Activated CD8-positive, alpha-beta memory T cell treated with anti-CD3 and anti-CD28 coated beads, Interleukin-2, amount 10 ng/mL, durations not matched to agents 7 days and 5 days (primary cell): ENCODE measurements at regions not wholly inside any gene's neighbourhood (a gene's known extent, or its start where the extent isn't known, plus 50 kb on each side); places are given as distances from the start of the nearest gene placed in this dataset.

ENCODE experiments used
- ATAC-seq: fragments of 150-1000 bp; cut with Tn5 transposase; one replicate; pipeline ENCODE4 v1.10.0; 2021; ENCODE audit warnings: moderate library complexity
- CTCF ChIA-PET: fragments of 350-600 bp; sonication (Branson Sonifier 250); formaldehyde crosslinking; loops from one replicate; lab custom pipeline; 2021; ENCODE audit warnings: antibody characterized with exemption; lab: Charles Lee
- DNase-seq: peaks from one replicate; pipeline ENCODE4 v3.0.0-alpha.2; 2020
- H3K27ac Mint-ChIP-seq: one replicate; pipeline ENCODE4 v1.8.0; 2021; ENCODE audit warnings: mild to moderate bottlenecking, mixed read lengths
- H3K27me3 Mint-ChIP-seq: one replicate; pipeline ENCODE4 v1.8.0; 2021; ENCODE audit warnings: mixed read lengths
- H3K36me3 Mint-ChIP-seq: one replicate; pipeline ENCODE4 v1.8.0; 2021; ENCODE audit warnings: mild to moderate bottlenecking, mixed read lengths
- H3K4me1 Mint-ChIP-seq: one replicate; pipeline ENCODE4 v1.8.0; 2021; ENCODE audit warnings: mixed read lengths
- H3K4me3 Mint-ChIP-seq: one replicate; pipeline ENCODE4 v1.8.0; 2021; ENCODE audit warnings: mild to moderate bottlenecking, moderate library complexity, mixed read lengths
- H3K9me3 Mint-ChIP-seq: one replicate; pipeline ENCODE4 v1.8.0; 2022; ENCODE audit warnings: low read depth, mixed read lengths

- Mint-ChIP-seq H3K27ac (no peak overlapping the region), H3K27me3 (no peaks in the 10 kb centered on the region), H3K36me3 (no peaks in the 10 kb centered on the region), H3K4me3 (no peak overlapping the region), H3K9me3 (no peaks in the 10 kb centered on the region), H3K4me1 (no peaks in the 10 kb centered on the region)
- ATAC-seq (no peak), DNase-seq (no peak)
- CTCF ChIA-PET = no interaction called here
Observed at GRCh38 chr5:152337484-152337883, 67.6 kb downstream of the NMUR2 start.

- no peaks in the 10 kb centered on the region for H3K9me3 Mint-ChIP-seq
- H3K27ac Mint-ChIP-seq = no peak overlapping the region
- CTCF ChIA-PET = interaction anchor here (1.0 kb wide), 1 partner anchor 14 kb away, joined by 4 read pairs; no protein-coding TSS in a partner anchor
- no peaks in the 10 kb centered on the region for H3K27me3 Mint-ChIP-seq
- ATAC-seq = no peak
- DNase-seq = no peak
- no peak overlapping the region for H3K4me3 Mint-ChIP-seq
- no peaks in the 10 kb centered on the region for H3K4me1 Mint-ChIP-seq
- H3K36me3 Mint-ChIP-seq = no peaks in the 10 kb centered on the region
Observed at GRCh38 chr5:152335461-152335860, 69.6 kb downstream of the NMUR2 start.

DNA sequence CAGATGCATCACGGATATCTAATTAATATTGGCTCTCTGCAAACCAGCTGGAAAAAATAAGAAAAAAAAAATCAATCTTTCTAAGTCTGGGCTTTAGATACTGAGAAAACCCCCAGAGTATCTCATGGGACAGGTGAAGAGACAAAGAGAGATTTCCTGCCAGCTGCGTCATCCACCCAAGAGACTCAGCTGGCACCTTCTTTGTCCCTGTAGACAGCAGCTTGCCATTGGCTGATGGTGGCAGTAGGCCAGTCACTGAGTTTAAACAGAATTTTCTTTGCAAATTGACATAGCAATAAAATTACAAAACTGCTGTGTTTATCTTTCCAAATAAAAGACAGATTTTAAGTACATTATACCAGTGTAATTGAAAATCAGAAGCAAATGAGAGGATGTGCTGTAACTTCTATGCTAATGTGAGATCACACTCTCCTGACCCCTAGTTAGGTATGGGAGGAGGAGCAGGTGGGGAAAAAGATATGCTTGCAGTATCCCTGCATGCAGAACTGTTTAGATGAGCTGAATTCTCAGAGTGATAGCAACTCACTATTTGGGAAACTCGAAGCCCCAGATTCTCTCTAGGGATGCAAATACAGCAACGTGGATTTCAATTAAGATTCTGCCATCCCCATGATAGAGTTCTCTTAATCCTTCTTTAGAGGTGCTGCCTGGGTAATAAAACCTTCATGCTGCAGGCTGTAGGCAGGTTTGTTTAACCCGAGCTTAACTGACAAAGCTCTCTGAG is 72.2 kb downstream of the NMUR2 start:
- DNase-seq = no peak
- ATAC-seq = no peak
- Mint-ChIP-seq H3K4me1 (no peaks in the 10 kb centered on the region), H3K27me3 (no peaks in the 10 kb centered on the region), H3K9me3 (no peaks in the 10 kb centered on the region), H3K4me3 (no peak overlapping the region), H3K27ac (no peak overlapping the region), H3K36me3 (no peaks in the 10 kb centered on the region)
- CTCF ChIA-PET = no interaction called here

DNA sequence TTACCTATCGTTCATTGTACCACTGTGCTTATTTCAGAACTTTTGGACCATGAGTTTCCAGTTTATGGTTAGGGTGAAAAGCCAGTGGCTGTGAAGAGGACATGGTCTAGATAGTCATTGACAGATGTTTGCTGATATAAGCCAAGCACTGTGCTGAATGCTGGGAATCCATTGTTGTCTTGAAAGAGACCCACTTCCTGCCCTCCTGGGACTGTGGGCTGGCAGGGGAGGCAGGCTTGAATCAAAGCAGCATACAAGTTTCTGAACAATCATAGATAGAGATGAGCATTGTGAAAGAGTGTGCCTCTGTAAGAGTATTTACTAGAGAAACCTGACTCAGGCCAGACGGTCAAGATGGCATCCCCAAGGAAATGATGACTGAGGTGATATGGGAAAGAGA is 73.4 kb downstream of the NMUR2 start:
- Mint-ChIP-seq H3K27me3 (no peaks in the 10 kb centered on the region), H3K36me3 (no peaks in the 10 kb centered on the region), H3K4me1 (no peaks in the 10 kb centered on the region), H3K4me3 (no peak overlapping the region), H3K9me3 (no peaks in the 10 kb centered on the region), H3K27ac (no peak overlapping the region)
- DNase-seq = no peak
- CTCF ChIA-PET = no interaction called here
- no peak for ATAC-seq

DNA sequence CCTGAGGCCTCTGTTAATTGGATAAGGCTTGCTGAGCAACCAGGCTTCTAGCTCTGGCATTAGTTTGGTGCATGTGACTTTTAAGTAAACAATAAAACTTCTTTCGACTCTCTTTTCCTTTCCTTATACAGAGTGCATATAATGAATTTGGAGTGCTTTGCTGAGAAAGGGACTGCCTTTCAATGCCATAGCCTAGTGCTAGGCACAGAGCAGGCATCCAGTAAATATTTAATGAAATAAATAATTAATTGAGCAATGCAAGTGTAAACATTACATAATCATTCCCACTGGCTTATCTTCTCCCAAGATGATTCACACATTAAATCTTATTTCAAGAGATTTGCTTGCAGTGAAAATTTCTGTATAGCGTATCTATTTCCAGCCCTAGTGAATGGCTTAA is 74.1 kb downstream of the NMUR2 start:
- Mint-ChIP-seq H3K36me3 (no peaks in the 10 kb centered on the region), H3K4me1 (no peaks in the 10 kb centered on the region), H3K9me3 (no peaks in the 10 kb centered on the region), H3K4me3 (no peak overlapping the region), H3K27ac (no peak overlapping the region), H3K27me3 (no peaks in the 10 kb centered on the region)
- DNase-seq = no peak
- CTCF ChIA-PET = no interaction called here
- ATAC-seq = no peak

DNA sequence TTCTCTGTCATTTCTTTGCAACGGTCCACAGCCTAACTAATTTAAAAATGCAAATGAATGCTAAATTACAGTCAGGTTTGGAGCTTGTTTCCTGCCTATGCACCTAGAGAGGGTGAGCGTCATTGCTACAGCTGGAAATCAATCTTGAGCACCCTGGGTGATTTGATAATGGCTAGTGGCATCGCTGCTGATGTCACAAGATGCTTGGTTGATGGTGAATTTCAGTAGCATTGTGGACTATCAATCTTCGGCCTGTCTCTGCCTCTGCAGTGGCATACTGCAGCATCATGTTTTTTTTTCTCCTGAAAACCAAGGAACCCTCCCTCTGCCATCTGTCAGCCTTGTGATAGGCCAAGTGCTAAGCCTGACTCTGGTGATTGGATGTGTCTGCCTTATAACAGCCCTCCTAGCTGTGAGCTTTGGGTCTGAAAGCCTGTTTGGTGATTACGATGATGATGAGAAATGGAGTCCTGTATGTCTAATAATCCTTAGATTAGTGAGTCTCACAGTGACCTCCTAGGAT is 75.3 kb downstream of the NMUR2 start:
- no peak for ATAC-seq
- no peak for DNase-seq
- Mint-ChIP-seq H3K9me3 (no peaks in the 10 kb centered on the region), H3K36me3 (no peaks in the 10 kb centered on the region), H3K27me3 (no peaks in the 10 kb centered on the region), H3K4me1 (no peaks in the 10 kb centered on the region), H3K4me3 (no peak overlapping the region), H3K27ac (no peak overlapping the region)
- CTCF ChIA-PET = no interaction called here

- DNase-seq = no peak
- H3K4me1 Mint-ChIP-seq = no peaks in the 10 kb centered on the region
- no peaks in the 10 kb centered on the region for H3K36me3 Mint-ChIP-seq
- no peak overlapping the region for H3K27ac Mint-ChIP-seq
- no peaks in the 10 kb centered on the region for H3K9me3 Mint-ChIP-seq
- ATAC-seq = no peak
- CTCF ChIA-PET = no interaction called here
- no peak overlapping the region for H3K4me3 Mint-ChIP-seq
- H3K27me3 Mint-ChIP-seq = no peaks in the 10 kb centered on the region
Observed at GRCh38 chr5:152329207-152329606, 75.9 kb downstream of the NMUR2 start.

- Mint-ChIP-seq H3K4me3 (no peak overlapping the region), H3K27ac (no peak overlapping the region), H3K9me3 (no peaks in the 10 kb centered on the region), H3K36me3 (no peaks in the 10 kb centered on the region), H3K27me3 (no peaks in the 10 kb centered on the region), H3K4me1 (no peaks in the 10 kb centered on the region)
- CTCF ChIA-PET = no interaction called here
- DNase-seq (no peak), ATAC-seq (no peak)
Observed at GRCh38 chr5:152315942-152316341, 89.1 kb downstream of the NMUR2 start.

DNA sequence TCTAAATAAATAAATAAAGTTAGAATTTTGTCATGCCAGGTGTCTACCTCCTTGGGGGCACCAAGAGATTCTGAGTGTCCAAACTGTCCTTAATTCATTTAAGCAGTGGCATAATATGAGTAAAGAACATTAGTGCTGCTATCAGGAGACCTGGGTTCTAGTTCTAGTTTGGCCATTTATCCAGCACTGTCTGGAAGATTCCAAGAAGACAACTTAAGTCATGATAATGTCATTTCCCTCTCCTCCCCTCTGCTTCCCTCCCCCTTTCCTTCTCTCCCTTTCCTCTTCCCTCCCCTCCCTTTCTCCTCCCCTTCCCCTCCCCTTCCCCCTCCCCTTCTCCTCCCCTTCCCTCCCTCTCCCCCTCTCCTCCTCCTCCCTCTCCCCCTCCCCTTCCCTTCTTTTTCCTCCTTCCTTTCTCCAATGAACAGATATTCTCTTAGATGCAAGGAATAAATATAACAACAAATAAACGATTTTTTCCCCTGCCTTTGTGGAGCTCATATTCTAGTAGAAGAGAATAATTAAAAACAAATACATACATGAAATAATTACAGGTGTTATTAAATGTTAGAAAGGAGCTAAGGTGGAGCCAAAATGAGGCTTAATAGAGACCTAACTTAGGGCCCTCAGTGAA is 90.8 kb downstream of the NMUR2 start:
- CTCF ChIA-PET = no interaction called here

GRCh38 chr5:152309926-152310450 is 95.1 kb downstream of the NMUR2 start:
- no peak overlapping the region for H3K4me3 Mint-ChIP-seq
- no peak for ATAC-seq
- H3K27ac Mint-ChIP-seq = no peak overlapping the region
- CTCF ChIA-PET = no interaction called here
- no peaks in the 10 kb centered on the region for H3K27me3 Mint-ChIP-seq
- H3K4me1 Mint-ChIP-seq = no peaks in the 10 kb centered on the region
- no peaks in the 10 kb centered on the region for H3K36me3 Mint-ChIP-seq
- H3K9me3 Mint-ChIP-seq = no peaks in the 10 kb centered on the region
- no peak for DNase-seq

More for the DNA sequence above, 90.8 kb downstream of the NMUR2 start:
- no peaks in the 10 kb centered on the region for H3K9me3 Mint-ChIP-seq
- DNase-seq = no peak
- no peaks in the 10 kb centered on the region for H3K4me1 Mint-ChIP-seq
- H3K27ac Mint-ChIP-seq = no peak overlapping the region
- H3K27me3 Mint-ChIP-seq = no peaks in the 10 kb centered on the region
- no peak for ATAC-seq
- H3K4me3 Mint-ChIP-seq = no peak overlapping the region
- H3K36me3 Mint-ChIP-seq = no peaks in the 10 kb centered on the region

GRCh38 chr5:152306386-152306785 is 98.7 kb downstream of the NMUR2 start:
- no peaks in the 10 kb centered on the region for H3K36me3 Mint-ChIP-seq
- DNase-seq (no peak), ATAC-seq (no peak)
- H3K9me3 Mint-ChIP-seq = no peaks in the 10 kb centered on the region
- H3K4me1 Mint-ChIP-seq = no peaks in the 10 kb centered on the region
- H3K27ac Mint-ChIP-seq = no peak overlapping the region
- no peak overlapping the region for H3K4me3 Mint-ChIP-seq
- no peaks in the 10 kb centered on the region for H3K27me3 Mint-ChIP-seq
- CTCF ChIA-PET = no interaction called here

DNA sequence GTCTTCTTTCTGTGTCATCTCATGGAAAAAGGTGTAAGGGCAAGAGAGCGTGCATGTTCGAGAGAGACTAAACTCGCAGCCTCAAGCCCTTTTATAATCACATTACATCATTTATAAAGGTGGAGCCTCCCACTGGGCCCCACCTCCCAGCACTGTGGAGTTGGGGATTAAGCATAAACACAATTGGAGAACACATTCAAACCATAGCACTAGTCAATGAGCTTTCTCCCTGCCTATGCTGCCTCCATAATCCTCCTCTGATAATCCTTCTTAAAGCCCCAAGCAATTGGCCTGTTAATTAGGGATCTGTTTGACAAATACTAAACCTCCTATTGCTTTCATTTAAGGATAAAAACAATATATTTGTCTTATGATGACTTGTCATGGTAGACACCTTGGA is 99.6 kb downstream of the NMUR2 start:
- Mint-ChIP-seq H3K36me3 (no peaks in the 10 kb centered on the region), H3K4me1 (no peaks in the 10 kb centered on the region), H3K27ac (no peak overlapping the region), H3K9me3 (no peaks in the 10 kb centered on the region), H3K27me3 (no peaks in the 10 kb centered on the region), H3K4me3 (no peak overlapping the region)
- CTCF ChIA-PET = no interaction called here
- ATAC-seq (no peak), DNase-seq (no peak)

DNA sequence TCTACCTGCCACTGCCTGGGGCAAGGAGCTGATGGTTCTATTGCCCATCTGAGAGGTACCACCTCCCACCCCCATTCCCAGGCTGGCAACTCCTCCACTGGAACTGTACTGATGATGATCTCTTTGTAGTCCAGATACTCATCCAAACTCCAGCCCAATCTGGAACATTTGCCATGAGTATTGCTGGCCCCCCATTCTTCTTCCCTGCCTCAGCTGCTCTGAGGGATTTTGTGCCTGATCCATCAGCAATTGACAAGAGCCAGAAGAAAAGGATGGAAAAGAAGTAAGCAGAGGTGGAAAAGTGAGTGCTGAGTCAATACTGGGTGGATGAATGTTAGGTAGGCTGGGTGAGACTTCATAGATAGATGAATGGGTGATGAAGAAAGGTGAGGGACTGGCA is 101.2 kb downstream of the NMUR2 start:
- H3K4me1 Mint-ChIP-seq = no peaks in the 10 kb centered on the region
- no peaks in the 10 kb centered on the region for H3K36me3 Mint-ChIP-seq
- DNase-seq (no peak), ATAC-seq (no peak)
- no peak overlapping the region for H3K27ac Mint-ChIP-seq
- no peaks in the 10 kb centered on the region for H3K27me3 Mint-ChIP-seq
- H3K4me3 Mint-ChIP-seq = no peak overlapping the region
- H3K9me3 Mint-ChIP-seq = no peaks in the 10 kb centered on the region
- CTCF ChIA-PET = no interaction called here

GRCh38 chr5:152297866-152298265 is 107.2 kb downstream of the NMUR2 start:
- ATAC-seq (no peak), DNase-seq (no peak)
- Mint-ChIP-seq H3K27me3 (no peaks in the 10 kb centered on the region), H3K36me3 (no peaks in the 10 kb centered on the region), H3K4me3 (no peak overlapping the region), H3K9me3 (no peaks in the 10 kb centered on the region), H3K4me1 (no peaks in the 10 kb centered on the region), H3K27ac (no peak overlapping the region)
- CTCF ChIA-PET = interaction anchor here (1.0 kb wide), 1 partner anchor 155 kb away, joined by 3 read pairs; no protein-coding TSS in a partner anchor
